GM19455 (cell line): ENCODE measurements at regions not wholly inside any gene's neighbourhood (a gene's known extent, or its start where the extent isn't known, plus 50 kb on each side); places are given as distances from the start of the nearest gene placed in this dataset.
"Not testable (repeated sequence)": the region's sequence is repeated elsewhere in the genome, so short reads cannot be mapped to it uniquely, and the experiment has no call there.

Source experiments
- ATAC-seq: cut with Tn5 transposase; IDR thresholded peaks from one replicate; pipeline ENCODE4 v1.9.1; 2021; ENCODE audit not compliant: unreplicated experiment

GRCh38 chr3:95226437-95226836 is 1163.6 kb downstream of the NSUN3 start:
- no peak for ATAC-seq

GRCh38 chr3:95227092-95227491 is 1164.2 kb downstream of the NSUN3 start:
- no peak for ATAC-seq

- no peak for ATAC-seq
These were observed 1165.6 kb downstream of the NSUN3 start for GRCh38 chr3:95228416-95228815.

DNA sequence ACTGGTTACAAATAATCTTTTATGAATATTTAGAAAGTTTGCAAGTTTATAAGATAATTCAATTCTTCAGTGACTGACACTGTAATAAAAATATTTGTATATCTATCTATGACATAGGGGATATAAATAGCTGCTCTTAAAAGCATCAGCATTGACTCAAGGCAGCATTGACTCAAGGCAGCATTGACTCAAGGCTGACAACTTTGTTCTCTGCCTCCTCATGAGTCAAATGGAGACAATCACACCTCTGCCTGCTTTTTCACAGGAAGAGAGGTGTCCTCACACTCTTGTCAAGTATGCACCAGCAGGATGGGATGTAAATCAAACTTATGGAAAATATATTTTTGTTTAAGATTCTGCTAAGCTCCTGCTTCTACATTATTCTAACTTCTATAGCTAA is 1173.1 kb downstream of the NSUN3 start:
- ATAC-seq, result no peak

DNA sequence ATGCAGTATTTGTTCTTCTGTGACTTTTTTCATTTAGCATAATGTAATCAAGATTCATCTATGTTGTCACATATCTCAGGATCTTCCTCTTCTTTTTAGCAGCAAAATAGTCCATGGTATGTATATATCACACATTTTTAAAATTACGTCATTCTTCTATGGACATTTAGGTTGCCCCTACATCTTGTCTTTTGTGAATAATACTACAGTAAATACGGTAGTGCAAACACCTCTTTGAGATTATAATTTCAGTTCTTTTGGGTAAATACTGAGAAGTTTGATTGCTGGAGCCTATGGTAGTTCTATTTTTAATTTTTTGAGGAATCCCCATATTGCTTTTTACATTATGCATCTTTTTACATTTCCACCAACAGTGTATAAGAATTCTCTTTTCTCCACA is 1174.9 kb downstream of the NSUN3 start:
- ATAC-seq, result no peak

GRCh38 chr3:95240395-95240794 is 1177.5 kb downstream of the NSUN3 start:
- no peak for ATAC-seq

DNA sequence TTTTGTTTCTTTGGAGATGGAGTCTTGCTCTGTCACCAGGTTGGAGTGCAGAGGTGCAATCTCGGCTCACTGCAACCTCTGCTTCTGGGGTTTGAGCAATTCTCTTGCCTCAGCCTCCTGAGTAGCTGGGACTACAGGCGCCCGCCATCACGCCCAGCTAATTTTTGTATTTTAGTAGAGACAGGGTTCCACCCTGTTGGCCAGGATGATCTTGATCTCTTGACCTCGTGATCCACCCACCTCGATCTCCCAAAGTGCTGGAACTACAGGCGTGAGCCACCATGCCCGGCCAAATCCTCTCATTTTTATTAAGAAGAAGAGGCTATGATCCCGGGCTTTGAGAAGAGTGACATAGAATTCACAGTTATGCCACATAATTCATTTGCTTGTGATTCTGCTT is 1178.4 kb downstream of the NSUN3 start:
- not testable (repeated sequence) for ATAC-seq

DNA sequence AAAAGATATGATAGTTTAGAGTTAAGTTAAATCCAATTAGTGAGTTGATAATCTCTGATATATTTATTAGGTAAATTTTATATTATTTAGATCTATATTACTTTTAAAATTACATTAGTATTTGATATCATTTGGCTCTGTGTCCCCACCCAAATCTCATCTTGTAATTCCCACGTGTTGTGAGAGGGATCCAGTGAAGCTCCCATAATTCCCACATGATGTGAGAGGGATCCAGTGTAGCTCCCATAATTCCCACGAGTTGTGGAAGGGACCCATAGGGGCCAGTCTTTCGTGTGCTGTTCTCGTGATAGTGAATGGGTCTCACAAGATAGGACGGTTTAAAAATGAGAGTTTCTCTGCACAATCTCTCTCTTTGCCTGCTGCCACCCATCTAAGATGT is 1183.6 kb downstream of the NSUN3 start:
- no peak for ATAC-seq

DNA sequence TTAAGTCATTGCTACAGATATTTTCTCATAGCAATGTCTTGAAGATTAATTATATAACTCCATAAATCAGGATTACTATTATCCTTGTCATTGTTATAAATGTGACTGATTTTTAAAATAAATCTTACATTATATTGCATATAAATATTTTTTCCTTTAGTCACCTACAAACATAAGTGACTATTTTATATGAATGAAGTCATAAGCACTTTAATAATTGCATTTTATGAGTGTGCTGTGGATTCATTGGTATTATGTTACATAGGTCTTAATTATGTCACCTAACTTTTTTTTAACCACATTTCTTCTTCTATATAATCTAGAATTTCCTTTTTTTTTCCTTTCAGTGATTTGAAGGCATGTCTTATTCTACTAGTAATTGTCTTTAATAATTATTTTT is 1191.2 kb downstream of the NSUN3 start:
- no peak for ATAC-seq

DNA sequence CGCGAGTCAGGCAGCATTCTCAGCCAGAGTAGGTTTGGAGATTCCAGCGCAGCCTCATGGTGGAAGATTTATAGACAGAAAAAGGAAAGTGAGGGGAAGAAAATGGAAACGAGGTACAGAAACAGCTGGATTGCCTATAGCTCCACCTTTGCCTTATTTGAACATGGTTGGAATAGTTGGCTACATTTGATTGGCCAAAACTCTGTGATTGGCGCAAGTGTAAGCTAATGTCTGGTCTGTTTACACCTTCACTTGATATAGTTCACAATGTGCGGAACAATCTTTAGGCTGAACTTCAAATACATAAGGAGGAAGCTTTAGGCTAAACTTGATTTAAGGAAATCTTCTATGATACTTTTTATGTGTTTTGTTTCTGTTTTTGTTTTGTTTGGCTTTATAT is 1191.9 kb downstream of the NSUN3 start:
- no peak for ATAC-seq

GRCh38 chr3:95265129-95265528 is 1202.3 kb downstream of the NSUN3 start:
- ATAC-seq, result no peak

GRCh38 chr3:95271395-95271794 is 1208.5 kb downstream of the NSUN3 start:
- ATAC-seq, result no peak

GRCh38 chr3:95272166-95272565 is 1209.3 kb downstream of the NSUN3 start:
- no peak for ATAC-seq

DNA sequence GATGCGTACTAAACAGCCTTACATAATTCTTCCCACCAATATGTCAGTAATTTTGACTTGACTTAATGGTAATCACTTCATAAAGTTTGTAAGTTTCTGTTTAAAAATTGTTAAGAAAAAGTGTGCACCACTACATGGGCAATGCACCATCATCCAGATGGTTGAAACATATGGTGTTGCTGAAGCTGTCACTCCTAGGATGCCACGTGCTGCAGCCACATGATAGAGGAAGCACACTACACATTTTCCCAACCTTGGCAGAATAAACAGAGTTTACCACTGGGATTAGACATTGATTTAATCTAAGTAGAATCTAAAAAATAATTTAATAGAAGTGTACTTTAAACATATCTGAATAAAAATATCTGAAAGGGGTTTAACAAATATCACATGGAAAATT is 1209.9 kb downstream of the NSUN3 start:
- no peak for ATAC-seq

DNA sequence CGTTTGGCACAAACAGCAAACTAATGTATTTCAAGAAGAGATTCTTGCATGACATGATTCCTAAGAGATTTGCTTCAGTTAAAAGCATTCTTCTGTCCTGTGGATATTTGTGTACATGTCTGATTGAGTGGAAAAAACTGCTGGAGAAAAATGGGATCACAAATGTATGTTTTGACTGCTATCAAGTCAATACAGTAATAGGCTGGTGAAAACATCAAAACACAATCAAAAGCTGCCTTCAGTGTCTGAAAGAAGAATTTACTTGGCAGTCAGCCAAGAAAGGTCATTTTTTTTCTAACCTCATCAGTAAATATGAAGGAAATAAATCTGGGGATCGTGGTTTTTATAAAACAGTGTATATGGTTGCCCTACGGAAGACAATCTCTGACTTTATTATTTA is 1214.8 kb downstream of the NSUN3 start:
- ATAC-seq, result no peak

DNA sequence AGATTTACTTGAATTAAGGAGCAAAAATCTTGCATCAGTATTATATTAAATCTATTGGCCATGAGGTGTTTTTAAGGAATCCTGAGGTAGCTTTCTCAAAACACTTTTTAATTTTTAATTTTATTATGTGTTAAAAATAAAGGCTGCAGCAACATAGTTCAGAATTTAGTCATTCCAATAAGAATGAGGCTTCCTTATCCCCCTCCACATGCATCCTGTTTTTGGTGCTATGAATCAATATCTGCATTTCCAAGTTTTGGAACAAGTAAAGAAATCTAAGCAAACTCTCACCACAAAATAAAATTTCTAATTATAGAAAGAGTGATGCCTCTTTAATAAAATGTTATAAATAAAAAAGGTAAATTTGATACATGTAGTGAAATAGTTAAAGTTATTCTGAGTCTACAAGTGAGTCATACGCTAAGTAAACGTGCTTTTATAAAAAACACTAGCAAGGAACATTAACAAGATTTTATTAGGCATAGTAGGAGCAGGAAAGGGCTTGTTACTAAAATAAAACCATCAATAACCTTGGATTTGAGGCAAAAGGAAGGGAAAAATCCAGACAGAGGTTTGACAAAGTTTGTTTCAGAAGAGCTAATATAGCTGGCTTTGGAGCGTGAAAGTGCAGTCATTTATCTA is 1218.0 kb downstream of the NSUN3 start:
- no peak for ATAC-seq

- ATAC-seq, result no peak
These were observed 1226.4 kb downstream of the NSUN3 start for GRCh38 chr3:95289295-95289694.

DNA sequence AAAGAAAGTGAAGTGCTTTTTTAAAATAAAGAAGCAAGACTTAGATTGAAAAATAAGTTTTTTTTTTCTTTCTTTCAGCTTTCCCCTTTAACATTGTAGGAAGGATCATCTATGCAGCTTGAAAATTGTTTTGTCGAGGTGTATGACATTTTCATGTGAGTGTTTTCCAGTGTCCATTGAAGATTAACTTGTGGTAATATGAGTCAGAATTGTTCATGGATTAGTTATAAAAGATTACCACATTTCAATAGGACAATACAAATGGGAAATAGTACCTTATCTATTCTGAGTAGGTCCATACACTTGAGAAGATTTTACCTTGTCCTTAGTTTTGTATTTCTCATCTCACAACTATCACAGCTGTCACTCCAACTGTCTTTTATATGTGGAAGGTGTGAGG is 1234.7 kb downstream of the NSUN3 start:
- ATAC-seq, result no peak

DNA sequence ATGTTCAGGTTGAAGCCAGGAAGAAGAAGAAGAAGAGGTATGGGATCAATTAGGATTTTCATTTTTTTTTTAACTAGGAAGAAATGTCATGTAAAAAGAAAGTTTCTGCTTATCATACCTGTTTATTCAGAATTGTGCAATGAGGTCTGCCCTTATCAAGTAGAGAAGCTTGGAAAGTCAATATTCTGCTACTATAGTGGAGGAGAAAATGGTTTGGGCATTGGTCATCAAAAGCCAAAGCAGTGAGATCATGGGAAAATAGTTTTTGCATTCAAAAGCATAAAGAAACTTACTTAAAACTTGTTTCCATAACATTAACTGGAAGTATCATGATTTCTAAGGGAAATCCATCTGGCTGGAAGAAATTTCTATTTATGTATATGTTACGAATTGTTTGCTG is 1239.2 kb downstream of the NSUN3 start:
- ATAC-seq, result no peak

DNA sequence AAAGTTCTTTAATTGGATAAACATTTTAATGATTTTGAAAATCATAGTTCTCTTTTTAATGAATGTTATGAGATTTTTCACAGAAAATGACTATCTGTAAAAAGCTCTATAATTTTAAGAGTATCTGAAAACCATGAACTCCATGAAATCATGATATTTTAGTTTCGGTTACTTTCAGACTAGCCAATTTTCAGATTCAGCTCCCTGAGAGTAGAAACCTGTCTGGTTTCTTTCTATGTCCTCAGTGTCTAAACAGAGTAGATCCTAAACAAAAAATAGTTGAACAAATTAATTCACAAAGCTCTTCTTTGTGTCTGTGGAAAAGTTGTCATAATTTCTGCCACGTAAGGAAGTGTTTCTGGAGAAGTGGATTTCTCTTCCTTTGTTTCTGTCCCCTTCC is 1247.7 kb downstream of the NSUN3 start:
- ATAC-seq, result no peak

DNA sequence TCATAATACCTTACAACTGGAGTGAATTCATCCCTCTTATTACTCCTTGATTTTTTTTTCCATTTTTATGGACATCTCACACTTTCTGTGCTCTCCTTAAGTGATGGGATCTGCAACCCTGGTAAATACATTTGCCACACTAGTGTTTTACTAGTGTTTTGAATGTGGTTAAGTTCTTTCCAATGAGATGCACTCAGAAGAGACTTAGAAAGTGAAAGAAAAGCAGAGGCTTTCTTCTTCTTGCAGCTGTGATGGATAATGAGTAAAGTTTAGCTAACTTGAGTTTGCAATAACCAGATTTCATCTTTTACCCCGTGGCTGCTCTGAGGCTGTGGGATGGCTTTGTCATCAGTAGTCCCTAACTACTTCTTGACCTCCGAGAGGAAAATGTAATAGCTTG is 1248.4 kb downstream of the NSUN3 start:
- no peak for ATAC-seq

GRCh38 chr3:95312650-95313049 is 1249.8 kb downstream of the NSUN3 start:
- no peak for ATAC-seq

DNA sequence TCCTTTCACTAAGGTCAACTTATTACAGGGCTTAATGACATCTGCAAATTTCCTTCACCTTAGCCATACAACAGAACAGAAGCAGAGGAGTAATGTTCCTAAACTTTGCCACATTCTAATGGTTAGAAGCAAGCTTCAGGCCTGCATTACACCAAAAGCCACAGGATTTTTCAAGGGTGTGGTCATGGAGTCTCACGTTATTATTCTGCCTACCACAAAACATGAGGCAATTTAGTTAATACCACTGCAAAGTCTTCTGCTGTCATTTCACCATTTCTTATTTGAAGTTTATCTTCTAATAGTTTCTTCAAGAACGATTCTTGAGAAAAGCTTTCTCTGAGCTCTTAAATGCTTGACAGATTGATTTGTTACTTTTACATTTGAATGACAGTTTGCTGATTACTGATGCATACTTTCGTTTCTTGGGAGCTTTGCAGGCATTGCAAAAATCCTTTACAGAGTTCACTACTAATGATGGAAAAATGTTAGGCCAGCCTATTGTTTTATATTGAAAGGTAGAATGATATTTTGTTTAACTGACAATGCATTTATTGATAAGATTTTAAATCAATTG is 1257.1 kb downstream of the NSUN3 start:
- no peak for ATAC-seq
